Keratinocyte (primary cell): ENCODE measurements at regions not wholly inside any gene's neighbourhood (a gene's known extent, or its start where the extent isn't known, plus 50 kb on each side); places are given as distances from the start of the nearest gene placed in this dataset.

Experiments
- DNase-seq: peaks from one replicate; pipeline ENCODE4 v3.0.0-alpha.2; 2011; ENCODE audit warnings: low read depth, missing footprints, low spot score
- FAIRE-seq: peaks from 2 replicates; lab custom pipeline; 2011; peaks lifted over from hg19 to GRCh38; lab: Jason Lieb, UNC
- H2AFZ ChIP-seq: 2 replicates; pipeline ENCODE4 v1.6.0; 2012; ENCODE audit warnings: low read length, control low read depth, inconsistent platforms; ENCODE audit not compliant: control insufficient read depth
- H3K27ac ChIP-seq: 2 replicates; pipeline ENCODE4 v1.5.1; 2011; ENCODE audit warnings: low read length; ENCODE audit not compliant: control insufficient read depth, insufficient read depth
- H3K27me3 ChIP-seq: 3 replicates; pipeline ENCODE4 v1.6.0; 2011; ENCODE audit warnings: low read length; ENCODE audit not compliant: control insufficient read depth, insufficient read depth; ENCODE audit errors: extremely low read depth
- H3K36me3 ChIP-seq, 2 experiments: 2 replicates in 1 of 2; 3 replicates in 1 of 2; pipeline ENCODE4 v1.5.1; 2011; ENCODE audit warnings: low read length in 2 of 2, mild to moderate bottlenecking in 1 of 2; ENCODE audit not compliant: control insufficient read depth in 2 of 2, insufficient read depth in 2 of 2; ENCODE audit errors: extremely low read depth in 1 of 2
- H3K4me1 ChIP-seq: 3 replicates; pipeline ENCODE4 v1.5.1; 2011; ENCODE audit warnings: low read length; ENCODE audit not compliant: control insufficient read depth, insufficient read depth; ENCODE audit errors: extremely low read depth
- H3K4me2 ChIP-seq: 3 replicates; pipeline ENCODE4 v1.6.0; 2011; ENCODE audit warnings: low read depth, low read length; ENCODE audit not compliant: control insufficient read depth, insufficient read depth; ENCODE audit errors: extremely low read depth
- H3K4me3 ChIP-seq, 3 experiments: fragments of 200-600 bp in 1 of 3; sonication (generic) in 1 of 3; 2 replicates in 2 of 3; 3 replicates in 1 of 3; pipeline ENCODE4 v1.5.1; 2011 to 2016; ENCODE audit warnings: low read length in 3 of 3, mild to moderate bottlenecking in 3 of 3, control low read depth in 2 of 3, inconsistent platforms in 1 of 3, low read depth in 1 of 3, mixed read lengths in 1 of 3, mixed run types in 1 of 3, moderate library complexity in 1 of 3; ENCODE audit not compliant: control insufficient read depth in 2 of 3, insufficient read depth in 2 of 3; ENCODE audit errors: extremely low read depth in 1 of 3
- H3K79me2 ChIP-seq: 2 replicates; pipeline ENCODE4 v1.6.0; 2012; ENCODE audit warnings: low read length; ENCODE audit not compliant: control insufficient read depth, insufficient read depth
- H3K9ac ChIP-seq: 3 replicates; pipeline ENCODE4 v1.6.0; 2011; ENCODE audit warnings: low read length; ENCODE audit not compliant: control insufficient read depth, insufficient read depth; ENCODE audit errors: extremely low read depth
- H3K9me1 ChIP-seq: 3 replicates; pipeline ENCODE4 v1.6.0; 2011; ENCODE audit warnings: low read length; ENCODE audit not compliant: control insufficient read depth, insufficient read depth; ENCODE audit errors: extremely low read depth
- H3K9me3 ChIP-seq: 2 replicates; pipeline ENCODE4 v1.5.1; 2012; ENCODE audit warnings: low read depth, low read length; ENCODE audit not compliant: control insufficient read depth
- H4K20me1 ChIP-seq: 3 replicates; pipeline ENCODE4 v1.6.0; 2011; ENCODE audit warnings: low read length; ENCODE audit not compliant: control insufficient read depth, insufficient read depth; ENCODE audit errors: extremely low read depth
- EZH2 ChIP-seq: IDR thresholded peaks from one replicate; pipeline ENCODE4 v1.6.1; 2012; ENCODE audit warnings: inconsistent platforms, mild to moderate bottlenecking, low read length, moderate library complexity
- dilution Hi-C: fragments of 300-500 bp; cut with MboI; formaldehyde crosslinking; loops from one replicate; pipeline ENCODE4 v1.7.0; 2020; ENCODE audit warnings: low sequenced_read_pairs; ENCODE audit not compliant: extremely low pct_ligation_motif_present
- TF ChIP-seq, protein P1 (sequence below), 3 experiments: IDR thresholded peaks in 1 of 3; conservative IDR thresholded peaks in 1 of 3; optimal IDR thresholded peaks in 1 of 3; 2 replicates in 2 of 3; 3 replicates in 1 of 3; pipeline versions ENCODE3 to v1.5.1; 2011; ENCODE audit warnings: low read length in 3 of 3, mild to moderate bottlenecking in 3 of 3, moderate library complexity in 2 of 3, control low read depth in 1 of 3, inconsistent platforms in 1 of 3; ENCODE audit not compliant: insufficient read depth in 2 of 3; ENCODE audit errors: extremely low read depth in 1 of 3

DNA sequence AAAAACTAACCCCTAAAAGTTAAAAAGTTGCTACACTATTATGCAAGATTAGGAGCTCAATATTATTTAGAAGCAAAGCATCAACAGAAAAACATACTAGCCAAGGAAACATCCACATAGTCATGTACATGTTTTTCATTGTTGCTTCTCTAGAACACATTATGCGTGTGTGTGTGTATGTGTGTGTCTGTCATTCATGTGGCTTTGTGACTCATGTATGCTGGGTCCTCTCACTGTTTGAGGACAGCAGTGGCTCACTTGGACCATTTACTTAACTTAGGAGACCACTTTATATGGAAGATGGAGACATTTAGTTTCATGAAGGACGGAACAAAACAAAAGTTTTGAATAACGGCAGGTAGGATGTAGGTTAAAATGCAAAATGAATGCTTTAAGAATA lies 219.4 kb upstream of the THBS1 start:
- Histone ChIP-seq H3K27me3 (no peaks in the 10 kb centered on the region), H3K9me1 (no peaks in the 10 kb centered on the region), H3K4me3 (no peak overlapping the region), H4K20me1 (no peaks in the 10 kb centered on the region), H3K36me3 (no peaks in the 10 kb centered on the region), H3K79me2 (no peaks in the 10 kb centered on the region), H3K4me2 (no peak overlapping the region), H2AFZ (no peak overlapping the region), H3K9ac (no peak overlapping the region), H3K27ac (no peak overlapping the region), H3K9me3 (no peaks in the 10 kb centered on the region), H3K4me1 (peaks cover 20% of the 10 kb centered on the region)
- dilution Hi-C loops, result no loop called here
- FAIRE-seq (no peak), DNase-seq (no peak)
- no peak for TF ChIP-seq EZH2
- TF ChIP-seq, protein P1, sequence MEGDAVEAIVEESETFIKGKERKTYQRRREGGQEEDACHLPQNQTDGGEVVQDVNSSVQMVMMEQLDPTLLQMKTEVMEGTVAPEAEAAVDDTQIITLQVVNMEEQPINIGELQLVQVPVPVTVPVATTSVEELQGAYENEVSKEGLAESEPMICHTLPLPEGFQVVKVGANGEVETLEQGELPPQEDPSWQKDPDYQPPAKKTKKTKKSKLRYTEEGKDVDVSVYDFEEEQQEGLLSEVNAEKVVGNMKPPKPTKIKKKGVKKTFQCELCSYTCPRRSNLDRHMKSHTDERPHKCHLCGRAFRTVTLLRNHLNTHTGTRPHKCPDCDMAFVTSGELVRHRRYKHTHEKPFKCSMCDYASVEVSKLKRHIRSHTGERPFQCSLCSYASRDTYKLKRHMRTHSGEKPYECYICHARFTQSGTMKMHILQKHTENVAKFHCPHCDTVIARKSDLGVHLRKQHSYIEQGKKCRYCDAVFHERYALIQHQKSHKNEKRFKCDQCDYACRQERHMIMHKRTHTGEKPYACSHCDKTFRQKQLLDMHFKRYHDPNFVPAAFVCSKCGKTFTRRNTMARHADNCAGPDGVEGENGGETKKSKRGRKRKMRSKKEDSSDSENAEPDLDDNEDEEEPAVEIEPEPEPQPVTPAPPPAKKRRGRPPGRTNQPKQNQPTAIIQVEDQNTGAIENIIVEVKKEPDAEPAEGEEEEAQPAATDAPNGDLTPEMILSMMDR (optimal IDR thresholded peaks at IDR 0.05 in 1 of 3, IDR thresholded peaks at IDR 0.05 in 1 of 3, conservative IDR thresholded peaks at IDR 0.05 in 1 of 3; ENCODE audit: extremely low read depth in 1 of 3, insufficient read depth in 2 of 3, low read length in 3 of 3), result no peak

DNA sequence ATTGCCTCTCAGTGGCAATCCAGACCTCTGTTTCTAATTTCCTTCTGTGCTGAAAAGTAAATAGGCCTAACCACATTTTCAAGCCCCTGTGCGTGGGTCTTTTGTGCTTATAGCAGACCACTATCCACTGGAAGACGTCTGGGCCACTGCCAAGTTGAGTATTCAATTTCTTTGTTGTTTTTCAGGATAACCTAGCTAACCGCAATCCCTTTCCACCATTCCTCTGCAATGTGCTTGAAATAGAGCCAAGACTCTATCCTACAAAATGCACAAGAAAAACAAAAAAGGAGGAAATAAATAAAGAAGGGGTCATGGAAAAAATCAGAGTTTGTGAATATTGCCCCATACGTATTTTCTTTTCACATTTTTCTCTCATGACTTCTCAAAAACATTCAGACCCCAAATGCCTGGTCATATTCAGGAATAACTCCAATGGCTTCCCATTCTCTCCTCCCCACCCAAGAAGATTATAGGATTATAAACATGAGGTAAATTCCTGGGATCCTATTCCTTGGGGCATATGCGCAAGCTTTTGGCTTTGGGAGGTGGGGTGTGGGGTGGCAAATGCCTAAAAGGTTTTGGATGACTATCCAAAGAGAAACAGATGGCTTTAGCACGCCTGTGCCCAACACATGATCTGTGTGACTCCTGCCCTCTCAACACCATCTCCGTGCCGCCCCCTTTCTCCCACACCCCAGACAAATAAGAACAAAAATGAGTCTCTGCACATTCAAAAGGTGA lies 217.9 kb upstream of the THBS1 start:
- no peak overlapping the region for H3K9ac ChIP-seq
- no peak for TF ChIP-seq EZH2
- TF ChIP-seq, protein P1 (optimal IDR thresholded peaks at IDR 0.05 in 1 of 3, IDR thresholded peaks at IDR 0.05 in 1 of 3, conservative IDR thresholded peaks at IDR 0.05 in 1 of 3; ENCODE audit: extremely low read depth in 1 of 3, insufficient read depth in 2 of 3, low read length in 3 of 3), result no peak
- H3K4me2 ChIP-seq, result no peak overlapping the region
- no peak overlapping the region for H3K27ac ChIP-seq
- no peaks in the 10 kb centered on the region for H3K9me1 ChIP-seq
- no peaks in the 10 kb centered on the region for H4K20me1 ChIP-seq
- no peaks in the 10 kb centered on the region for H3K9me3 ChIP-seq
- DNase-seq, result no peak
- H3K36me3 ChIP-seq, result no peaks in the 10 kb centered on the region
- FAIRE-seq, result no peak
- no peak overlapping the region for H3K4me3 ChIP-seq
- H3K79me2 ChIP-seq, result no peaks in the 10 kb centered on the region
- H2AFZ ChIP-seq, result no peak overlapping the region
- H3K4me1 ChIP-seq, result peaks cover 12% of the 10 kb centered on the region
- H3K27me3 ChIP-seq, result no peaks in the 10 kb centered on the region
- dilution Hi-C loops, result no loop called here
